ENCODE measurements at regions not wholly inside any gene's neighbourhood (a gene's known extent, or its start where the extent isn't known, plus 50 kb on each side); places are given as distances from the start of the nearest gene placed in this dataset.

DNA sequence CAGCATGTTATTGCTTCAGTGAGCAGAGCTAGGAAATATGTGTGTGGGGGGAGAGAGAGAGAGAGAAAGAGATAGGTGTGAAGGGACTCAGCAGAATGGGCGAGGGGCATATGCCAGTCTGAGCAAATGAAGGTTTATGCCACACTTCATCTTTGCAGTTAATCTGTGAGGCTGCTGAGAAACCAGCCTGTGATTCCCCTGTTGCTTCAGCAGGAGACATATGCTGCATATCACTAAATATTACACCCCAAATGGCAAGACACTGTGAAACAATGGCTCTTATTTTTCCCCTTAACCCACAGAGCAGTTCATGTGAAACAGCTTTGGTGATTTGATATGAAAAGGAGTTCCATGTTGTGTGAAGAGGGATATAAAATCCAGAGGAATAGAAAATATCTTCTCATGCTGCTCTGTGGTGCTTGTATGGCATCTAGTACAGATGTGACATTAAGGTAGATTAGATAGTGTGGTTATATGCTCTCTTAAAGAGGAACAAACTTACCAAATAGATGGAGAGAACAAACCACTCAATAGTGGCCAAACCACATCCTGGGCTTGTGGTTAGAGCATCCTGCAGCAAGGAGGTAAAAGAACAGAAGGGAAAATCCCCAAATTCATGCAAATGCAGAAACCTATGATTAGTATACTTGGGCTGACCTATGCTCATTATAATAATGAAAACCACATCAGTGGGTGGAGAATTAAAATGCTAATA lies 864.2 kb downstream of the FAM181B start:
- Mint-ChIP-seq H3K4me3 (peak overlapping the region; percentile 76 to 97 (median 84)), H3K36me3 (no peaks in the 10 kb centered on the region), H3K4me1 (peaks cover 29 to 49% (median 37%) of the 10 kb centered on the region in 4 donors), H3K9me3 (peaks cover 0 to 2% (median 0%) of the 10 kb centered on the region in 8 donors), H3K27me3 (no peaks in the 10 kb centered on the region), H3K27ac (peak overlapping the region; percentile 76 to 99 (median 95))
- DNase-seq: peak; percentile 89 to 96 (median 92)
- Histone ChIP-seq H3K27ac (ENCODE audit: low read depth, low read length) (peak overlapping the region; percentile 35), H3K36me3 (ENCODE audit: insufficient read depth, low read length) (no peaks in the 10 kb centered on the region), H3K4me1 (ENCODE audit: insufficient read depth, low read length) (peaks cover 42% of the 10 kb centered on the region), H3K9me3 (ENCODE audit: control insufficient read depth in 1 of 2, low read length in 2 of 2) (no peaks in the 10 kb centered on the region), H3K4me3 (ENCODE audit: low read length in 2 of 2) (peak overlapping the region; percentile 14 to 41), H3K27me3 (ENCODE audit: insufficient read depth, low read length) (no peaks in the 10 kb centered on the region)
- ChIA-PET POLR2A (ENCODE audit: partially characterized antibody) (no interaction called here), CTCF (ENCODE audit: partially characterized antibody) (no interaction called here)
- intact Hi-C loops (cut with micrococcal nuclease): loop anchor here (1.0 to 5.0 kb wide), 4 partner anchors 11 to 1418 kb away; partner anchors contain the start of gene CCDC90B

DNA sequence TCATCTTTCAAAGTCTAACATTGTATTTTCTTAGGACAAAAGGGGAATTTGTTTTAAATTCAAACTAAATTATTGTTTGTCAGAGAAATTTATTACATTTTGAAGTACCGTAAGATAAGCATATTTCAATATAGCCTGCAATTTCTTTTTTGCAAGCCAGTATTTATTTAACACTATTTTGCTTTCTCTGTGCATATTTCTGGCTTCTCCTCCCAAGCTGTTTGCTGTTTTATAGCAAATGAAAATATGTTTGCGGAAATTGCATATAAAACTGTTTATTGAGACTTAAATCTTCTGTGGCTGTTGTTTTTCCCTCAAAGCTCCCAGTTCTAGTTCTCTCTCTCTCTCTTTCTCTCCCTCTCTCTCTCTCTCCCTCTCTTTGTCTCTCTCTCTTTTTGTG lies 866.8 kb downstream of the FAM181B start:
- Histone ChIP-seq H3K4me1 (ENCODE audit: insufficient read depth, low read length) (peaks cover 37% of the 10 kb centered on the region), H3K9me3 (ENCODE audit: control insufficient read depth in 1 of 2, low read length in 2 of 2) (no peaks in the 10 kb centered on the region), H3K27me3 (ENCODE audit: insufficient read depth, low read length) (no peaks in the 10 kb centered on the region), H3K27ac (ENCODE audit: low read depth, low read length) (no peak overlapping the region), H3K36me3 (ENCODE audit: insufficient read depth, low read length) (no peaks in the 10 kb centered on the region), H3K4me3 (ENCODE audit: low read length in 2 of 2) (no peak overlapping the region)
- CTCF ChIA-PET (ENCODE audit: partially characterized antibody): no interaction called here
- POLR2A ChIA-PET (ENCODE audit: partially characterized antibody): no interaction called here
- no peaks in the 10 kb centered on the region for H3K27me3 Mint-ChIP-seq
- peaks cover 0 to 4% (median 0%) of the 10 kb centered on the region in 8 donors for H3K9me3 Mint-ChIP-seq
- H3K4me1 Mint-ChIP-seq: peaks cover 26 to 41% (median 31%) of the 10 kb centered on the region in 4 donors
- H3K36me3 Mint-ChIP-seq: no peaks in the 10 kb centered on the region
- H3K27ac Mint-ChIP-seq: peak overlapping the region in 1 of 7 donors; percentile 37
- intact Hi-C loops (cut with micrococcal nuclease): loop anchor here (5.0 kb wide), 1 partner anchor 1420 kb away; the partner anchor contains the start of gene CCDC90B
- H3K4me3 Mint-ChIP-seq: no peak overlapping the region
- no peak for DNase-seq

DNA sequence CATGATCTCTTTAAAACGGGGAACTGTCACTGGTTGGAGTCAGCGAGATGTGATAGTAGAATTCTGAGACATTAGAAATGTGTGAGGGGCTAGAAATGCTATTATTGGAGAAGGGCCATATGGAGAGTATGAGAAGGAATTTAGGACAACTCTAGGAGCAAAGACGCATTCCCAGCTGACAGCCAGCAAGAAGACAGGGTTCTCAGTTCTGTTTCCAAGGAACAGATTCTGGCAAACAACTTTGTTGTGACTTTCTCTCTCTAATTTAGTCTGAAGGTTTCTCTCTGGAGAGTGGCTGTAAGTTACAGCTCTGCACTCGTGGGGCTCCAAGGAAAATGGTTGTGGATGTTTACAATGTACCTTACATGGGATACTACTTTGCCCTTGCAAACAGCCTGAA lies 876.3 kb downstream of the FAM181B start:
- ChIA-PET CTCF (ENCODE audit: partially characterized antibody) (no interaction called here), POLR2A (ENCODE audit: partially characterized antibody) (no interaction called here)
- peaks cover 0 to 4% (median 0%) of the 10 kb centered on the region in 4 donors for H3K4me1 Mint-ChIP-seq
- H3K27ac ChIP-seq (ENCODE audit: low read depth, low read length): no peak overlapping the region
- H3K36me3 Mint-ChIP-seq: no peaks in the 10 kb centered on the region
- no peaks in the 10 kb centered on the region for H3K27me3 ChIP-seq (ENCODE audit: insufficient read depth, low read length)
- no peaks in the 10 kb centered on the region for H3K36me3 ChIP-seq (ENCODE audit: insufficient read depth, low read length)
- H3K27ac Mint-ChIP-seq: no peak overlapping the region
- H3K9me3 ChIP-seq (ENCODE audit: control insufficient read depth in 1 of 2, low read length in 2 of 2): no peaks in the 10 kb centered on the region
- H3K4me3 ChIP-seq (ENCODE audit: low read length in 2 of 2): no peak overlapping the region
- no peaks in the 10 kb centered on the region for H3K27me3 Mint-ChIP-seq
- no peak overlapping the region for H3K4me3 Mint-ChIP-seq
- DNase-seq: no peak
- H3K4me1 ChIP-seq (ENCODE audit: insufficient read depth, low read length): no peaks in the 10 kb centered on the region
- intact Hi-C loops (cut with micrococcal nuclease): no loop called here
- H3K9me3 Mint-ChIP-seq: no peaks in the 10 kb centered on the region

DNA sequence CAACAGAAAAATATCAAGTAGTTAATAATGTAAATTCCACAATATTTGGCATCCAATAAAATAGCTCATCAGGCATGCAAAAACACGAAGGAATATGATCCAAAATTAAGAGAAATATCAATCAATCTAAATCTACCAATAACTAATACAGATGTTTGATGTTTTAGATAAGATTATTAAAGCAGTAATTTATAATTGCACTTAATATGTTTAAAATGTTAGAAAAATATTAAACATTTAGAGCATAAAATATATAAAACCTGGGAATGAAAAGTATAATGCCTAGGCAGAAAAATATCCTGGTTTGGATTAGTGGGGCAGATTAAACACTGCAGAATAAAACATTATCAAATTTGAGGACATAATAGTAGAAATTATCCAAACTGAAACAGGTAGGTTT lies 879.9 kb downstream of the FAM181B start:
- Mint-ChIP-seq H3K27me3 (no peaks in the 10 kb centered on the region), H3K4me1 (peaks cover 0 to 4% (median under 1%) of the 10 kb centered on the region in 4 donors), H3K4me3 (no peak overlapping the region), H3K9me3 (no peaks in the 10 kb centered on the region), H3K36me3 (no peaks in the 10 kb centered on the region), H3K27ac (no peak overlapping the region)
- Histone ChIP-seq H3K9me3 (ENCODE audit: control insufficient read depth in 1 of 2, low read length in 2 of 2) (no peaks in the 10 kb centered on the region), H3K27me3 (ENCODE audit: insufficient read depth, low read length) (no peaks in the 10 kb centered on the region), H3K27ac (ENCODE audit: low read depth, low read length) (no peak overlapping the region), H3K36me3 (ENCODE audit: insufficient read depth, low read length) (no peaks in the 10 kb centered on the region), H3K4me3 (ENCODE audit: low read length in 2 of 2) (no peak overlapping the region), H3K4me1 (ENCODE audit: insufficient read depth, low read length) (no peaks in the 10 kb centered on the region)
- POLR2A ChIA-PET (ENCODE audit: partially characterized antibody): no interaction called here
- intact Hi-C loops (cut with micrococcal nuclease): no loop called here
- DNase-seq: no peak
- CTCF ChIA-PET (ENCODE audit: partially characterized antibody): no interaction called here

DNA sequence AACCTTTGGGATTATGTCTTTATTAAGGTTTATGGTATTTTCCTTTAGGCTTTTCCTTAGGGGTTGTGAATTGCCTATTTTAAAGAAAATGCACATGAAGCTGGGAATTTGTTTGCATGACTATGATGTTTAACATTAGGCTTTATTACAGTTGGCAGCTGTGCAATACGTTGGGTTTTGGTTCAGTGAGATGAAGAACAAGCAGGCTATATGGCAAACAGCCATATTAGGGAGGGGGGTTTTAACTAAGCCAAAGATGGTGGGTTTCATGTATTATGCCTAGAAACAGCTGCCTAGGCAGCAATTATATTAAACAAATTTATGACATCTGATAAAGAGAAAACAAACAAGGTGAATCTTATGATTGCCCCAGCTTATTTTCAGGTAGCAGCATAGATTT lies 880.8 kb downstream of the FAM181B start:
- Mint-ChIP-seq H3K4me1 (peaks cover 0 to 4% (median under 1%) of the 10 kb centered on the region in 4 donors), H3K27me3 (no peaks in the 10 kb centered on the region), H3K36me3 (no peaks in the 10 kb centered on the region), H3K9me3 (no peaks in the 10 kb centered on the region), H3K4me3 (no peak overlapping the region), H3K27ac (no peak overlapping the region)
- H3K27me3 ChIP-seq (ENCODE audit: insufficient read depth, low read length): no peaks in the 10 kb centered on the region
- no peaks in the 10 kb centered on the region for H3K4me1 ChIP-seq (ENCODE audit: insufficient read depth, low read length)
- intact Hi-C loops (cut with micrococcal nuclease): no loop called here
- H3K4me3 ChIP-seq (ENCODE audit: low read length in 2 of 2): no peak overlapping the region
- POLR2A ChIA-PET (ENCODE audit: partially characterized antibody): no interaction called here
- no peaks in the 10 kb centered on the region for H3K36me3 ChIP-seq (ENCODE audit: insufficient read depth, low read length)
- no peaks in the 10 kb centered on the region for H3K9me3 ChIP-seq (ENCODE audit: control insufficient read depth in 1 of 2, low read length in 2 of 2)
- no peak overlapping the region for H3K27ac ChIP-seq (ENCODE audit: low read depth, low read length)
- DNase-seq: no peak
- CTCF ChIA-PET (ENCODE audit: partially characterized antibody): no interaction called here

DNA sequence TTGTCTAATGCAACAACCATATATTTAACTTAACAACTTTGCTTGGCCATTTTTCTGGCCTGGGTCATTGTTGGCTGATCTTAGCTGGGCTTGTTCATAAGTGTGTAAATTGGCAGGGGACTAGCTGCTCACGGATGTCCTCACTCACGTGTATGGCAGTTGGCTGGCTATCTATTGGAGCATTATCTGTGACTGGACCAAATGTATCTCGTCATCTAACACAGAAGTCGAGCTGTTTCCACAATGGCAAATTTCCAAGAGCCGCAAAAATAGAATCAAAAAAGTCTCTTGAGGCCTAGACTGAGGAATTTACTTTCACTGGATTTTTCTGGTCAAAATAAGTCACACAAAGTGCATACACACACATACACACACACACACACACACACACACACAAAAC lies 893.3 kb downstream of the FAM181B start:
- no peak for DNase-seq
- no peaks in the 10 kb centered on the region for H3K27me3 Mint-ChIP-seq
- peaks cover 0 to 6% (median 0%) of the 10 kb centered on the region in 8 donors for H3K9me3 Mint-ChIP-seq
- Histone ChIP-seq H3K36me3 (ENCODE audit: insufficient read depth, low read length) (no peaks in the 10 kb centered on the region), H3K4me1 (ENCODE audit: insufficient read depth, low read length) (no peaks in the 10 kb centered on the region), H3K4me3 (ENCODE audit: low read length in 2 of 2) (no peak overlapping the region), H3K27me3 (ENCODE audit: insufficient read depth, low read length) (no peaks in the 10 kb centered on the region), H3K27ac (ENCODE audit: low read depth, low read length) (no peak overlapping the region), H3K9me3 (ENCODE audit: control insufficient read depth in 1 of 2, low read length in 2 of 2) (no peaks in the 10 kb centered on the region)
- POLR2A ChIA-PET (ENCODE audit: partially characterized antibody): no interaction called here
- H3K27ac Mint-ChIP-seq: no peak overlapping the region
- H3K4me1 Mint-ChIP-seq: peaks cover 0 to 2% (median 0%) of the 10 kb centered on the region in 4 donors
- CTCF ChIA-PET (ENCODE audit: partially characterized antibody): no interaction called here
- intact Hi-C loops (cut with micrococcal nuclease): no loop called here
- no peak overlapping the region for H3K4me3 Mint-ChIP-seq
- H3K36me3 Mint-ChIP-seq: no peaks in the 10 kb centered on the region

DNA sequence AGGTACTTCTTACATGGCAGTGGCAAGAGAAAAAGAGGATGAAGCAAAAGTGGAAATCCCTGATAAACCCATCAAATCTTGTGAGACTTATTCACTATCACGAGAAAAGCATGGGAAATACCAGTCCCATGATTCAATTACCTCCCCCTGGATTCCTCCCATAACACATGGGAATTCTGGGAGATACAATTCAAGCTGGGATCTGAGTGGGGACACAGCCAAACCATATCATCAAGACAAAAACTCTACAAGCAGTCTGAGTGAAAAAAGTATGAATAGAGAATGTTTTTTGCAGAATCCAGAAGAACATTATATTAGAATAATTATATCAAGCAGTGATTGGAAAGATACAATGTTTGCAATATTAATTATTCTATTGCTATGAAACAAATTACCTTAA lies 893.7 kb downstream of the FAM181B start:
- POLR2A ChIA-PET (ENCODE audit: partially characterized antibody): no interaction called here
- Mint-ChIP-seq H3K27me3 (no peaks in the 10 kb centered on the region), H3K4me3 (no peak overlapping the region), H3K27ac (no peak overlapping the region), H3K36me3 (no peaks in the 10 kb centered on the region), H3K4me1 (peaks cover 0 to 2% (median 0%) of the 10 kb centered on the region in 4 donors), H3K9me3 (peaks cover 0 to 6% (median 0%) of the 10 kb centered on the region in 8 donors)
- intact Hi-C loops (cut with micrococcal nuclease): no loop called here
- Histone ChIP-seq H3K36me3 (ENCODE audit: insufficient read depth, low read length) (no peaks in the 10 kb centered on the region), H3K4me3 (ENCODE audit: low read length in 2 of 2) (no peak overlapping the region), H3K27ac (ENCODE audit: low read depth, low read length) (no peak overlapping the region), H3K4me1 (ENCODE audit: insufficient read depth, low read length) (no peaks in the 10 kb centered on the region), H3K9me3 (ENCODE audit: control insufficient read depth in 1 of 2, low read length in 2 of 2) (no peaks in the 10 kb centered on the region), H3K27me3 (ENCODE audit: insufficient read depth, low read length) (no peaks in the 10 kb centered on the region)
- CTCF ChIA-PET (ENCODE audit: partially characterized antibody): no interaction called here
- DNase-seq: no peak

All from CD4-positive, alpha-beta memory T cell (primary cell).